IMR-90 (cell line): ENCODE measurements at regions not wholly inside any gene's neighbourhood (a gene's known extent, or its start where the extent isn't known, plus 50 kb on each side); places are given as distances from the start of the nearest gene placed in this dataset.

Experiments
- ATAC-seq: fragments of 200-7000 bp; cut with Tn5 transposase; 2 replicates; pipeline ENCODE4 v1.9.1; 2020; ENCODE audit warnings: low read depth, mild to moderate bottlenecking, moderate library complexity
- BruUV-seq: library from RNA; stranded (reverse); fragments of 400-500 nt; replicated peaks from 2 replicates; lab custom pipeline; 2021; lab: Mats Ljungman, UMichigan
- CTCF ChIA-PET: fragments of 300-600 bp; formaldehyde crosslinking; extraction: SDS; loops from one replicate; lab custom pipeline; 2021; ENCODE audit warnings: antibody characterized with exemption; lab: Yijun Ruan, JAX
- POLR2A ChIA-PET: fragments of 300-600 bp; sonication (Branson Sonifier 250); formaldehyde crosslinking; loops from one replicate; lab custom pipeline; 2022; ENCODE audit warnings: antibody characterized with exemption; ENCODE audit not compliant: unreplicated experiment; lab: Charles Lee
- DNase-seq: peaks from one replicate; pipeline ENCODE4 v3.0.0; 2013
- H2AFZ ChIP-seq: replicated peaks from 2 replicates; pipeline ENCODE3; 2013; ENCODE audit warnings: low read length, mild to moderate bottlenecking; ENCODE audit not compliant: poor library complexity
- H2AK5ac ChIP-seq: 2 replicates; pipeline ENCODE4 v1.6.1; 2013; ENCODE audit warnings: low read depth, low read length, inconsistent platforms
- H2AK9ac ChIP-seq: replicated peaks from 2 replicates; pipeline ENCODE3; 2013; ENCODE audit warnings: mild to moderate bottlenecking, low read depth, low read length, moderate library complexity; ENCODE audit not compliant: poor library complexity
- H2BK120ac ChIP-seq: 2 replicates; pipeline ENCODE4 v1.6.1; 2013; ENCODE audit warnings: low read depth, low read length, inconsistent platforms
- H2BK15ac ChIP-seq: 3 replicates; pipeline ENCODE4 v1.6.1; 2013; ENCODE audit warnings: low read depth, low read length, inconsistent platforms
- H2BK20ac ChIP-seq: 2 replicates; pipeline ENCODE4 v1.6.1; 2013; ENCODE audit warnings: low read depth, mild to moderate bottlenecking, inconsistent platforms, low read length, moderate library complexity
- H2BK5ac ChIP-seq: 2 replicates; pipeline ENCODE4 v1.6.1; 2013; ENCODE audit warnings: mild to moderate bottlenecking, low read depth, low read length, inconsistent platforms; ENCODE audit not compliant: poor library complexity, severe bottlenecking
- H3K14ac ChIP-seq: replicated peaks from 2 replicates; pipeline ENCODE4 v1.6.1; 2013; ENCODE audit warnings: low read depth, low read length, inconsistent platforms
- H3K18ac ChIP-seq: 2 replicates; pipeline ENCODE4 v1.6.1; 2013; ENCODE audit warnings: low read depth, low read length, control low read depth
- H3K23ac ChIP-seq: 2 replicates; pipeline ENCODE4 v1.6.1; 2013; ENCODE audit warnings: low read depth, low read length, inconsistent platforms
- H3K27ac ChIP-seq: 2 replicates; pipeline ENCODE4 v1.5.1; 2013; ENCODE audit warnings: mild to moderate bottlenecking, control low read depth, low read length; ENCODE audit not compliant: insufficient read depth
- H3K27me3 ChIP-seq: 2 replicates; pipeline ENCODE4 v1.6.1; 2013; ENCODE audit warnings: low read length; ENCODE audit not compliant: control insufficient read depth, insufficient read depth
- H3K36me3 ChIP-seq: 2 replicates; pipeline ENCODE4 v1.6.1; 2013; ENCODE audit warnings: low read length, mixed read lengths; ENCODE audit not compliant: control insufficient read depth, insufficient read depth
- H3K4ac ChIP-seq: 2 replicates; pipeline ENCODE4 v1.6.1; 2013; ENCODE audit warnings: low read depth, low read length, inconsistent platforms
- H3K4me1 ChIP-seq: 2 replicates; pipeline ENCODE4 v1.6.1; 2013; ENCODE audit warnings: low read length, mixed read lengths; ENCODE audit not compliant: control insufficient read depth, insufficient read depth
- H3K4me2 ChIP-seq: 2 replicates; pipeline ENCODE4 v1.6.1; 2013; ENCODE audit warnings: low read depth, mild to moderate bottlenecking, control low read depth, low read length, moderate library complexity
- H3K4me3 ChIP-seq: 2 replicates; pipeline ENCODE4 v1.5.1; 2013; ENCODE audit warnings: low read depth, mild to moderate bottlenecking, control low read depth, low read length, moderate library complexity; ENCODE audit not compliant: insufficient read depth
- H3K56ac ChIP-seq: 2 replicates; pipeline ENCODE4 v1.6.1; 2013; ENCODE audit warnings: low read length, inconsistent platforms; ENCODE audit not compliant: insufficient read depth; ENCODE audit errors: extremely low read depth
- H3K79me1 ChIP-seq, 2 experiments: 2 replicates each; pipeline ENCODE4 v1.6.1; 2013; ENCODE audit warnings: low read length in 2 of 2, inconsistent platforms in 1 of 2, low read depth in 1 of 2
- H3K9ac ChIP-seq: 2 replicates; pipeline ENCODE4 v1.6.1; 2013; ENCODE audit warnings: low read depth, low read length, control low read depth
- H3K9me1 ChIP-seq: 2 replicates; pipeline ENCODE4 v1.6.1; 2013; ENCODE audit warnings: low read length, inconsistent platforms; ENCODE audit not compliant: insufficient read depth
- H3K9me3 ChIP-seq: 2 replicates; pipeline ENCODE4 v1.6.1; 2013; ENCODE audit warnings: low read length; ENCODE audit not compliant: control insufficient read depth, insufficient read depth
- H4K20me1 ChIP-seq: 2 replicates; pipeline ENCODE4 v1.6.1; 2013; ENCODE audit warnings: low read length, inconsistent platforms; ENCODE audit not compliant: insufficient read depth
- H4K5ac ChIP-seq: 2 replicates; pipeline ENCODE4 v1.6.1; 2013; ENCODE audit warnings: mild to moderate bottlenecking, low read depth, low read length, control low read depth
- H4K8ac ChIP-seq, 2 experiments: 2 replicates each; pipeline ENCODE4 v1.6.1; 2013; ENCODE audit warnings: low read depth in 2 of 2, low read length in 2 of 2, control low read depth in 1 of 2, inconsistent platforms in 1 of 2
- H4K91ac ChIP-seq: 2 replicates; pipeline ENCODE4 v1.6.1; 2013; ENCODE audit warnings: low read depth, low read length, inconsistent platforms; ENCODE audit not compliant: insufficient read depth
- CEBPB ChIP-seq: IDR thresholded peaks from 2 replicates; pipeline ENCODE4 v1.6.1; 2012; ENCODE audit warnings: low read depth, low read length, improper control_type of control experiment
- CHD1 ChIP-seq: IDR thresholded peaks from 2 replicates; pipeline ENCODE4 v1.6.1; 2012; ENCODE audit warnings: low read depth, low read length, improper control_type of control experiment
- ELK1 ChIP-seq: fragments of 150-350 bp; IDR thresholded peaks from 2 replicates; pipeline ENCODE4 v1.6.1; 2016; ENCODE audit warnings: low read depth, mild to moderate bottlenecking, low read length, moderate library complexity, borderline replicate concordance
- FOS ChIP-seq: fragments of 150-350 bp; IDR thresholded peaks from 2 replicates; pipeline ENCODE4 v1.6.1; 2016; ENCODE audit warnings: low read depth, low read length
- MAFK ChIP-seq: IDR thresholded peaks from 2 replicates; pipeline ENCODE4 v1.6.1; 2012; ENCODE audit warnings: low read depth, low read length, improper control_type of control experiment
- MAZ ChIP-seq: IDR thresholded peaks from 2 replicates; pipeline ENCODE4 v1.6.1; 2012; ENCODE audit warnings: low read depth, mild to moderate bottlenecking, low read length, improper control_type of control experiment, moderate library complexity, borderline replicate concordance
- MXI1 ChIP-seq: IDR thresholded peaks from 2 replicates; pipeline ENCODE4 v1.6.1; 2012; ENCODE audit warnings: low read depth, mild to moderate bottlenecking, low read length, moderate library complexity, borderline replicate concordance
- NFE2L2 ChIP-seq: fragments of 150-350 bp; IDR thresholded peaks from 2 replicates; pipeline ENCODE4 v1.6.1; 2016; ENCODE audit warnings: low read depth, mild to moderate bottlenecking, low read length
- POLR2A ChIP-seq: IDR thresholded peaks from 2 replicates; pipeline ENCODE4 v1.6.1; 2012; ENCODE audit warnings: mild to moderate bottlenecking, low read depth, low read length
- RAD21 ChIP-seq: IDR thresholded peaks from 2 replicates; pipeline ENCODE4 v1.6.1; 2012; ENCODE audit warnings: low read length, improper control_type of control experiment
- RFX5 ChIP-seq: IDR thresholded peaks from 2 replicates; pipeline ENCODE4 v1.8.0; 2012; ENCODE audit warnings: low read depth, mild to moderate bottlenecking, low read length, moderate library complexity
- SMC3 ChIP-seq: fragments of 150-350 bp; IDR thresholded peaks from 2 replicates; pipeline ENCODE4 v1.6.1; 2016; ENCODE audit warnings: low read depth, mild to moderate bottlenecking, antibody characterized with exemption, low read length, moderate library complexity
- WGBS, 2 experiments: methylation state at CpG; one replicate each; pipeline versions ENCODE4 v1.1.5 to v1.1.7; 2013; ENCODE audit warnings: missing lambda C conversion rate in 2 of 2; ENCODE audit not compliant: insufficient read length in 1 of 2; ENCODE audit errors: extremely low coverage in 2 of 2; 5-methylcytosine and 5-hydroxymethylcytosine counted together
- dilution Hi-C: fragments of 300-500 bp; cut with HindIII; formaldehyde crosslinking; loops from one replicate; pipeline ENCODE4 v1.14.3; 2018; ENCODE audit warnings: low sequenced_read_pairs; ENCODE audit not compliant: unreplicated experiment
- in situ Hi-C: fragments of 300-500 bp; cut with MboI; formaldehyde crosslinking; loops from 3 replicates; pipeline ENCODE4 v1.14.3; 2019; ENCODE audit warnings: low sequenced_read_pairs, inconsistent platforms, mixed read lengths
- intact Hi-C: fragments of 100-400 bp; cut with micrococcal nuclease; formaldehyde crosslinking; loops from 2 replicates; pipeline ENCODE4 v1.10.0; 2022
- TF ChIP-seq, protein P1 (sequence below): conservative IDR thresholded peaks from 2 replicates; pipeline ENCODE4 v1.5.1; 2012; ENCODE audit warnings: mild to moderate bottlenecking, low read depth, low read length, improper control_type of control experiment

DNA sequence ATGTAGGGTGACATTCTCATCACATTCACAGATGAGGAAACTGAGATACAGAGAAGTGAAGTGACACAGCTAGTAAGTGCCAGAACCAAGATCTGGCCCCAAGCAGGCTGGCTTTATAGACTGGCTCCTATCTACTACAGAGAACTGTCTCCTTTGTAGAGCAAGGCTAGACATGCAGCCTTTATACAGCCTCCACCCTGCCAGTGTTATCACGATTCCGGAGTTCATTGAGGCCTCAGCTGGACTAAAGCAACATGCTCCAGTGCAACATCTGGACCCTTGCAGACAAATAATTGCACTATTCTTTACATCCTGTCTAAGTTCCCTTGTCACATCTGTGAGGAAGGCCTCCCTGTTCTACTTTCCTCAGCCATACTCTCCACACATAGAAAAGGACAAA lies 58.0 kb upstream of the XIAP start:
- POLR2A ChIA-PET: no interaction called here
- CTCF ChIA-PET: no interaction called here
- intact Hi-C loops: no loop called here

More for the DNA sequence above, 58.0 kb upstream of the XIAP start:
- in situ Hi-C loops (no loop called here), dilution Hi-C loops (no loop called here)
- no peak overlapping the region for H3K9ac ChIP-seq
- no peaks in the 10 kb centered on the region for H3K27me3 ChIP-seq
- H3K27ac ChIP-seq: no peak overlapping the region
- H2BK20ac ChIP-seq: no peak overlapping the region
- no peak overlapping the region for H4K5ac ChIP-seq
- H4K20me1 ChIP-seq: no peaks in the 10 kb centered on the region
- H4K8ac ChIP-seq: no peak overlapping the region
- peaks cover 2% of the 10 kb centered on the region for H3K4me1 ChIP-seq
- no peak for DNase-seq
- no peak overlapping the region for H2BK15ac ChIP-seq
- 63% methylated on average over 2 of the region's 2 CpGs; no CpG with 5 or more reads in 1 of the 2 experiments for WGBS, 2 experiments
- no peak overlapping the region for H4K91ac ChIP-seq
- no peak overlapping the region for H3K23ac ChIP-seq
- no peak overlapping the region for H3K4me2 ChIP-seq
- H3K14ac ChIP-seq: no peak overlapping the region
- H3K79me1 ChIP-seq: no peaks in the 10 kb centered on the region
- ATAC-seq: no peak
- no peaks in the 10 kb centered on the region for H3K36me3 ChIP-seq
- TF ChIP-seq, protein P1, sequence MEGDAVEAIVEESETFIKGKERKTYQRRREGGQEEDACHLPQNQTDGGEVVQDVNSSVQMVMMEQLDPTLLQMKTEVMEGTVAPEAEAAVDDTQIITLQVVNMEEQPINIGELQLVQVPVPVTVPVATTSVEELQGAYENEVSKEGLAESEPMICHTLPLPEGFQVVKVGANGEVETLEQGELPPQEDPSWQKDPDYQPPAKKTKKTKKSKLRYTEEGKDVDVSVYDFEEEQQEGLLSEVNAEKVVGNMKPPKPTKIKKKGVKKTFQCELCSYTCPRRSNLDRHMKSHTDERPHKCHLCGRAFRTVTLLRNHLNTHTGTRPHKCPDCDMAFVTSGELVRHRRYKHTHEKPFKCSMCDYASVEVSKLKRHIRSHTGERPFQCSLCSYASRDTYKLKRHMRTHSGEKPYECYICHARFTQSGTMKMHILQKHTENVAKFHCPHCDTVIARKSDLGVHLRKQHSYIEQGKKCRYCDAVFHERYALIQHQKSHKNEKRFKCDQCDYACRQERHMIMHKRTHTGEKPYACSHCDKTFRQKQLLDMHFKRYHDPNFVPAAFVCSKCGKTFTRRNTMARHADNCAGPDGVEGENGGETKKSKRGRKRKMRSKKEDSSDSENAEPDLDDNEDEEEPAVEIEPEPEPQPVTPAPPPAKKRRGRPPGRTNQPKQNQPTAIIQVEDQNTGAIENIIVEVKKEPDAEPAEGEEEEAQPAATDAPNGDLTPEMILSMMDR: no peak
- TF ChIP-seq MXI1 (no peak), CHD1 (no peak), POLR2A (no peak), MAFK (no peak), SMC3 (no peak), FOS (no peak), CEBPB (no peak), ELK1 (no peak), RAD21 (no peak), MAZ (no peak), NFE2L2 (no peak), RFX5 (no peak)
- no peak overlapping the region for H3K56ac ChIP-seq
- no peak overlapping the region for H2AK5ac ChIP-seq
- no peak overlapping the region for H2BK5ac ChIP-seq
- no peak overlapping the region for H2AFZ ChIP-seq
- H3K9me1 ChIP-seq: peaks cover 5% of the 10 kb centered on the region; the same call in 1 of the 2 replicates
- no peak overlapping the region for H2BK120ac ChIP-seq
- no peak overlapping the region for H3K18ac ChIP-seq
- BruUV-seq: no TSS peak
- H3K4me3 ChIP-seq: no peak overlapping the region
- no peak overlapping the region for H3K4ac ChIP-seq
- no peaks in the 10 kb centered on the region for H3K9me3 ChIP-seq
- H2AK9ac ChIP-seq: peak overlapping the region; percentile 45
